ENCODE measurements at regions not wholly inside any gene's neighbourhood (a gene's known extent, or its start where the extent isn't known, plus 50 kb on each side); places are given as distances from the start of the nearest gene placed in this dataset.

GRCh38 chr11:116650052-116650451 is 122.7 kb downstream of the BUD13 start:
- no peak for TF ChIP-seq CTCF (IDR thresholded peaks at IDR 0.05; ENCODE audit: extremely low read depth, insufficient read depth, missing control alignments)
- in situ Hi-C loops (cut with MboI; ENCODE audit: low pct_unique_long_range_greater_than_20kb, low sequenced_read_pairs, unreplicated experiment): no loop called here
- no peak for DNase-seq (ENCODE audit: low spot score)

- in situ Hi-C loops (cut with MboI; ENCODE audit: low pct_unique_long_range_greater_than_20kb, low sequenced_read_pairs, unreplicated experiment): no loop called here
- DNase-seq (ENCODE audit: low spot score): no peak
- no peak for TF ChIP-seq CTCF (IDR thresholded peaks at IDR 0.05; ENCODE audit: extremely low read depth, insufficient read depth, missing control alignments)
These were observed 123.5 kb downstream of the BUD13 start for GRCh38 chr11:116649268-116649667.

- DNase-seq (ENCODE audit: low spot score): no peak
- no peak for TF ChIP-seq CTCF (IDR thresholded peaks at IDR 0.05; ENCODE audit: extremely low read depth, insufficient read depth, missing control alignments)
- in situ Hi-C loops (cut with MboI; ENCODE audit: low pct_unique_long_range_greater_than_20kb, low sequenced_read_pairs, unreplicated experiment): no loop called here
These were observed 124.3 kb downstream of the BUD13 start for GRCh38 chr11:116648247-116649174.

- in situ Hi-C loops (cut with MboI; ENCODE audit: low pct_unique_long_range_greater_than_20kb, low sequenced_read_pairs, unreplicated experiment): no loop called here
- DNase-seq (ENCODE audit: low spot score): no peak
- no peak for TF ChIP-seq CTCF (IDR thresholded peaks at IDR 0.05; ENCODE audit: extremely low read depth, insufficient read depth, missing control alignments)
These were observed 125.3 kb downstream of the BUD13 start for GRCh38 chr11:116647305-116648080.

GRCh38 chr11:116646191-116646590 is 126.6 kb downstream of the BUD13 start:
- TF ChIP-seq CTCF (IDR thresholded peaks at IDR 0.05; ENCODE audit: extremely low read depth, insufficient read depth, missing control alignments): no peak
- DNase-seq (ENCODE audit: low spot score): no peak
- in situ Hi-C loops (cut with MboI; ENCODE audit: low pct_unique_long_range_greater_than_20kb, low sequenced_read_pairs, unreplicated experiment): no loop called here

- in situ Hi-C loops (cut with MboI; ENCODE audit: low pct_unique_long_range_greater_than_20kb, low sequenced_read_pairs, unreplicated experiment): no loop called here
- no peak for TF ChIP-seq CTCF (IDR thresholded peaks at IDR 0.05; ENCODE audit: extremely low read depth, insufficient read depth, missing control alignments)
These were observed 127.9 kb downstream of the BUD13 start for GRCh38 chr11:116644941-116645305.

More at GRCh38 chr11:116644941-116645305, 127.9 kb downstream of the BUD13 start:
- no peak for DNase-seq (ENCODE audit: low spot score)

All from GM13977 (cell line).